Muscle layer of colon (tissue), 2 donors: ENCODE measurements at regions not wholly inside any gene's neighbourhood (a gene's known extent, or its start where the extent isn't known, plus 50 kb on each side); places are given as distances from the start of the nearest gene placed in this dataset.

Experiments
- H3K27ac ChIP-seq: one replicate; pipeline ENCODE4 v1.7.0; 2013; ENCODE audit warnings: low read depth, mild to moderate bottlenecking, low read length, moderate library complexity
- H3K27me3 ChIP-seq, 2 donors: one replicate each; pipeline ENCODE4 v1.7.0; 2013; ENCODE audit warnings: low read length in 2 of 2, mild to moderate bottlenecking in 2 of 2; ENCODE audit not compliant: insufficient read depth in 2 of 2, control insufficient read depth in 1 of 2
- H3K36me3 ChIP-seq: one replicate; pipeline ENCODE4 v1.7.0; 2013; ENCODE audit warnings: mild to moderate bottlenecking, low read length; ENCODE audit not compliant: insufficient read depth
- H3K4me1 ChIP-seq: one replicate; pipeline ENCODE4 v1.7.0; 2013; ENCODE audit warnings: mild to moderate bottlenecking, low read length; ENCODE audit not compliant: insufficient read depth
- H3K4me3 ChIP-seq, 2 donors: one replicate each; pipeline ENCODE4 v1.7.0; 2013; ENCODE audit warnings: low read length in 2 of 2, low read depth in 1 of 2, mild to moderate bottlenecking in 1 of 2, moderate library complexity in 1 of 2
- H3K9ac ChIP-seq: one replicate; pipeline ENCODE4 v1.7.0; 2013; ENCODE audit warnings: low read length
- H3K9me3 ChIP-seq: one replicate; pipeline ENCODE4 v1.7.0; 2013; ENCODE audit warnings: mild to moderate bottlenecking, low read length
- donor health status: abdominal sarcoma.
- donor health status: Adenocarcinoma of cecum.

GRCh38 chr9:89820337-89820736 is 215.5 kb downstream of the GADD45G start:
- Histone ChIP-seq H3K36me3 (no peaks in the 10 kb centered on the region), H3K4me3 (no peak overlapping the region), H3K4me1 (peaks cover 13% of the 10 kb centered on the region), H3K9ac (no peak overlapping the region), H3K9me3 (no peaks in the 10 kb centered on the region), H3K27ac (no peak overlapping the region), H3K27me3 (no peaks in the 10 kb centered on the region)

GRCh38 chr9:89821081-89821480 is 216.3 kb downstream of the GADD45G start:
- no peak overlapping the region for H3K4me3 ChIP-seq
- no peak overlapping the region for H3K9ac ChIP-seq
- no peaks in the 10 kb centered on the region for H3K27me3 ChIP-seq
- no peaks in the 10 kb centered on the region for H3K36me3 ChIP-seq
- no peak overlapping the region for H3K27ac ChIP-seq
- no peaks in the 10 kb centered on the region for H3K9me3 ChIP-seq
- H3K4me1 ChIP-seq, result peaks cover 9% of the 10 kb centered on the region

- Histone ChIP-seq H3K4me3 (no peak overlapping the region), H3K9ac (no peak overlapping the region), H3K9me3 (no peaks in the 10 kb centered on the region), H3K27ac (no peak overlapping the region), H3K36me3 (no peaks in the 10 kb centered on the region), H3K4me1 (no peaks in the 10 kb centered on the region), H3K27me3 (no peaks in the 10 kb centered on the region)
These were observed 218.2 kb downstream of the GADD45G start for GRCh38 chr9:89822996-89823395.

GRCh38 chr9:89825669-89826068 is 220.9 kb downstream of the GADD45G start:
- Histone ChIP-seq H3K9me3 (no peaks in the 10 kb centered on the region), H3K4me1 (no peaks in the 10 kb centered on the region), H3K27ac (no peak overlapping the region), H3K9ac (no peak overlapping the region), H3K36me3 (no peaks in the 10 kb centered on the region), H3K27me3 (no peaks in the 10 kb centered on the region), H3K4me3 (no peak overlapping the region)

GRCh38 chr9:89826186-89826585 is 221.4 kb downstream of the GADD45G start:
- no peak overlapping the region for H3K9ac ChIP-seq
- no peak overlapping the region for H3K27ac ChIP-seq
- no peaks in the 10 kb centered on the region for H3K27me3 ChIP-seq
- no peaks in the 10 kb centered on the region for H3K9me3 ChIP-seq
- H3K4me3 ChIP-seq, result no peak overlapping the region
- no peaks in the 10 kb centered on the region for H3K36me3 ChIP-seq
- no peaks in the 10 kb centered on the region for H3K4me1 ChIP-seq

GRCh38 chr9:89829346-89829745 is 224.5 kb downstream of the GADD45G start:
- no peaks in the 10 kb centered on the region for H3K9me3 ChIP-seq
- no peaks in the 10 kb centered on the region for H3K4me1 ChIP-seq
- H3K4me3 ChIP-seq, result no peak overlapping the region
- no peaks in the 10 kb centered on the region for H3K27me3 ChIP-seq
- no peak overlapping the region for H3K9ac ChIP-seq
- no peak overlapping the region for H3K27ac ChIP-seq
- H3K36me3 ChIP-seq, result no peaks in the 10 kb centered on the region

- Histone ChIP-seq H3K27me3 (no peaks in the 10 kb centered on the region), H3K27ac (no peak overlapping the region)
These were observed 230.9 kb downstream of the GADD45G start for GRCh38 chr9:89835666-89836065.

GRCh38 chr9:89837162-89837933 is 232.5 kb downstream of the GADD45G start:
- no peaks in the 10 kb centered on the region for H3K36me3 ChIP-seq
- H3K4me3 ChIP-seq, result no peak overlapping the region
- no peak overlapping the region for H3K27ac ChIP-seq
- H3K4me1 ChIP-seq, result peaks cover 12% of the 10 kb centered on the region
- no peaks in the 10 kb centered on the region for H3K27me3 ChIP-seq
- H3K9ac ChIP-seq, result no peak overlapping the region
- H3K9me3 ChIP-seq, result no peaks in the 10 kb centered on the region

More at GRCh38 chr9:89835666-89836065, 230.9 kb downstream of the GADD45G start:
- Histone ChIP-seq H3K4me3 (no peak overlapping the region), H3K9me3 (no peaks in the 10 kb centered on the region), H3K36me3 (no peaks in the 10 kb centered on the region), H3K4me1 (peaks cover 12% of the 10 kb centered on the region), H3K9ac (no peak overlapping the region)

GRCh38 chr9:89837934-89838310 is 233.1 kb downstream of the GADD45G start:
- Histone ChIP-seq H3K4me3 (no peak overlapping the region), H3K27ac (no peak overlapping the region), H3K9ac (no peak overlapping the region), H3K9me3 (no peaks in the 10 kb centered on the region), H3K36me3 (no peaks in the 10 kb centered on the region), H3K27me3 (no peaks in the 10 kb centered on the region), H3K4me1 (peaks cover 12% of the 10 kb centered on the region)

- Histone ChIP-seq H3K36me3 (no peaks in the 10 kb centered on the region), H3K4me1 (peaks cover 12% of the 10 kb centered on the region), H3K27me3 (no peaks in the 10 kb centered on the region), H3K9ac (no peak overlapping the region), H3K4me3 (no peak overlapping the region), H3K9me3 (no peaks in the 10 kb centered on the region), H3K27ac (no peak overlapping the region)
These were observed 233.8 kb downstream of the GADD45G start for GRCh38 chr9:89838621-89839020.

- no peaks in the 10 kb centered on the region for H3K36me3 ChIP-seq
- H3K27ac ChIP-seq, result no peak overlapping the region
These were observed 234.6 kb downstream of the GADD45G start for GRCh38 chr9:89839449-89839848.

GRCh38 chr9:89839952-89840351 is 235.1 kb downstream of the GADD45G start:
- Histone ChIP-seq H3K27ac (no peak overlapping the region), H3K4me3 (no peak overlapping the region), H3K27me3 (no peaks in the 10 kb centered on the region), H3K9me3 (no peaks in the 10 kb centered on the region), H3K36me3 (no peaks in the 10 kb centered on the region), H3K9ac (no peak overlapping the region), H3K4me1 (peaks cover 12% of the 10 kb centered on the region)

More at GRCh38 chr9:89839449-89839848, 234.6 kb downstream of the GADD45G start:
- Histone ChIP-seq H3K9me3 (no peaks in the 10 kb centered on the region), H3K4me1 (peaks cover 12% of the 10 kb centered on the region), H3K27me3 (no peaks in the 10 kb centered on the region), H3K9ac (no peak overlapping the region), H3K4me3 (no peak overlapping the region)
